ENCODE measurements at regions not wholly inside any gene's neighbourhood (a gene's known extent, or its start where the extent isn't known, plus 50 kb on each side); places are given as distances from the start of the nearest gene placed in this dataset.
A peak's percentile ranks its signal among the peaks of the same experiment; 100 is the strongest.
"Not testable (repeated sequence)": the region's sequence is repeated elsewhere in the genome, so short reads cannot be mapped to it uniquely, and the experiment has no call there.

GRCh38 chr12:7591531-7591930 lies 74.2 kb downstream of the APOBEC1 start:
- no peak for TF ChIP-seq CTCF (IDR thresholded peaks at IDR 0.05; ENCODE audit: insufficient read depth, low read length, poor library complexity, severe bottlenecking)
- H3K4me3 ChIP-seq (replicated peaks; ENCODE audit: low read depth, low read length), result no peak overlapping the region
- DNase-seq (ENCODE audit: extremely low read depth, insufficient read length), result no peak

GRCh38 chr12:7590085-7590484 lies 75.6 kb downstream of the APOBEC1 start:
- H3K4me3 ChIP-seq (replicated peaks; ENCODE audit: low read depth, low read length); DNase-seq (ENCODE audit: extremely low read depth, insufficient read length); H3K27me3 ChIP-seq (replicated peaks; ENCODE audit: control insufficient read depth, insufficient read depth, low read length); H3K36me3 ChIP-seq (ENCODE audit: control insufficient read depth, insufficient read depth, low read length): not testable (repeated sequence)

More at GRCh38 chr12:7591531-7591930, 74.2 kb downstream of the APOBEC1 start:
- H3K27me3 ChIP-seq (replicated peaks; ENCODE audit: control insufficient read depth, insufficient read depth, low read length), result no peaks in the 10 kb centered on the region; the same call in none of the 2 replicates
- H3K36me3 ChIP-seq (ENCODE audit: control insufficient read depth, insufficient read depth, low read length), result no peaks in the 10 kb centered on the region

- not testable (repeated sequence) for DNase-seq (ENCODE audit: extremely low read depth, insufficient read length); H3K27me3 ChIP-seq (replicated peaks; ENCODE audit: control insufficient read depth, insufficient read depth, low read length); H3K36me3 ChIP-seq (ENCODE audit: control insufficient read depth, insufficient read depth, low read length); H3K4me3 ChIP-seq (replicated peaks; ENCODE audit: low read depth, low read length)
- TF ChIP-seq CTCF (IDR thresholded peaks at IDR 0.05; ENCODE audit: insufficient read depth, low read length, poor library complexity, severe bottlenecking), result peak; percentile 68
Measured at GRCh38 chr12:7588742-7589329, 76.9 kb downstream of the APOBEC1 start.

- H3K27me3 ChIP-seq (replicated peaks; ENCODE audit: control insufficient read depth, insufficient read depth, low read length); H3K4me3 ChIP-seq (replicated peaks; ENCODE audit: low read depth, low read length); H3K36me3 ChIP-seq (ENCODE audit: control insufficient read depth, insufficient read depth, low read length); DNase-seq (ENCODE audit: extremely low read depth, insufficient read length): not testable (repeated sequence)
Measured at GRCh38 chr12:7584137-7584536, 80.6 kb upstream of the CD163 start.

GRCh38 chr12:7583471-7583870 lies 79.9 kb upstream of the CD163 start:
- Histone ChIP-seq H3K27me3 (replicated peaks; ENCODE audit: control insufficient read depth, insufficient read depth, low read length) (no peaks in the 10 kb centered on the region), H3K4me3 (replicated peaks; ENCODE audit: low read depth, low read length) (no peak overlapping the region), H3K36me3 (ENCODE audit: control insufficient read depth, insufficient read depth, low read length) (no peaks in the 10 kb centered on the region)
- no peak for DNase-seq (ENCODE audit: extremely low read depth, insufficient read length)
- TF ChIP-seq CTCF (IDR thresholded peaks at IDR 0.05; ENCODE audit: insufficient read depth, low read length, poor library complexity, severe bottlenecking), result no peak

GRCh38 chr12:7582796-7583195 lies 79.2 kb upstream of the CD163 start:
- no peak for TF ChIP-seq CTCF (IDR thresholded peaks at IDR 0.05; ENCODE audit: insufficient read depth, low read length, poor library complexity, severe bottlenecking)
- Histone ChIP-seq H3K36me3 (ENCODE audit: control insufficient read depth, insufficient read depth, low read length) (no peaks in the 10 kb centered on the region), H3K4me3 (replicated peaks; ENCODE audit: low read depth, low read length) (no peak overlapping the region), H3K27me3 (replicated peaks; ENCODE audit: control insufficient read depth, insufficient read depth, low read length) (no peaks in the 10 kb centered on the region)
- DNase-seq (ENCODE audit: extremely low read depth, insufficient read length), result no peak

GRCh38 chr12:7581625-7582024 lies 78.0 kb upstream of the CD163 start:
- DNase-seq (ENCODE audit: extremely low read depth, insufficient read length), result no peak
- no peak for TF ChIP-seq CTCF (IDR thresholded peaks at IDR 0.05; ENCODE audit: insufficient read depth, low read length, poor library complexity, severe bottlenecking)
- no peaks in the 10 kb centered on the region for H3K27me3 ChIP-seq (replicated peaks; ENCODE audit: control insufficient read depth, insufficient read depth, low read length)

More at GRCh38 chr12:7581625-7582024, 78.0 kb upstream of the CD163 start:
- no peak overlapping the region for H3K4me3 ChIP-seq (replicated peaks; ENCODE audit: low read depth, low read length)
- H3K36me3 ChIP-seq (ENCODE audit: control insufficient read depth, insufficient read depth, low read length), result no peaks in the 10 kb centered on the region
